IPS-20b (cell line): ENCODE measurements at regions not wholly inside any gene's neighbourhood (a gene's known extent, or its start where the extent isn't known, plus 50 kb on each side); places are given as distances from the start of the nearest gene placed in this dataset.

ENCODE experiments used
- H3K27ac ChIP-seq: one replicate; pipeline ENCODE4 v1.5.1; 2013; ENCODE audit warnings: low read length
- H3K27me3 ChIP-seq: 2 replicates; pipeline ENCODE4 v1.6.1; 2013; ENCODE audit warnings: mild to moderate bottlenecking, low read length, inconsistent platforms; ENCODE audit not compliant: insufficient read depth
- H3K36me3 ChIP-seq: 2 replicates; pipeline ENCODE4 v1.6.1; 2013; ENCODE audit warnings: low read depth, mild to moderate bottlenecking, inconsistent platforms, low read length, moderate library complexity; ENCODE audit not compliant: insufficient read depth
- H3K4me1 ChIP-seq: 2 replicates; pipeline ENCODE4 v1.6.1; 2013; ENCODE audit warnings: mild to moderate bottlenecking, control low read depth, inconsistent platforms, low read length, moderate library complexity; ENCODE audit not compliant: insufficient read depth
- H3K4me3 ChIP-seq: 2 replicates; pipeline ENCODE4 v1.5.1; 2013; ENCODE audit warnings: mild to moderate bottlenecking, low read length, inconsistent platforms
- H3K9ac ChIP-seq: 2 replicates; pipeline ENCODE4 v1.6.1; 2013; ENCODE audit warnings: low read depth, mild to moderate bottlenecking, inconsistent platforms, low read length, moderate library complexity
- H3K9me3 ChIP-seq: 2 replicates; pipeline ENCODE4 v1.6.1; 2013; ENCODE audit warnings: mild to moderate bottlenecking, low read depth, low read length, inconsistent platforms; ENCODE audit not compliant: insufficient read depth

- Histone ChIP-seq H3K4me3 (no peak overlapping the region), H3K27ac (no peak overlapping the region), H3K9me3 (no peaks in the 10 kb centered on the region), H3K9ac (no peak overlapping the region), H3K4me1 (no peaks in the 10 kb centered on the region; the same call in 1 of the 2 replicates), H3K36me3 (no peaks in the 10 kb centered on the region), H3K27me3 (no peaks in the 10 kb centered on the region)
Measured at GRCh38 chrX:138763761-138764160, 52.2 kb upstream of the FGF13 start.

- H3K27me3 ChIP-seq, result no peaks in the 10 kb centered on the region
Measured at GRCh38 chrX:138761380-138761779, 49.9 kb upstream of the FGF13 start.

More at GRCh38 chrX:138761380-138761779, 49.9 kb upstream of the FGF13 start:
- Histone ChIP-seq H3K9me3 (no peaks in the 10 kb centered on the region), H3K27ac (no peak overlapping the region), H3K9ac (no peak overlapping the region), H3K4me1 (no peaks in the 10 kb centered on the region; the same call in 1 of the 2 replicates), H3K36me3 (no peaks in the 10 kb centered on the region), H3K4me3 (no peak overlapping the region)
